HG03097 (cell line): ENCODE measurements at regions not wholly inside any gene's neighbourhood (a gene's known extent, or its start where the extent isn't known, plus 50 kb on each side); places are given as distances from the start of the nearest gene placed in this dataset.
A peak's percentile ranks its signal among the peaks of the same experiment; 100 is the strongest.
"Not testable (repeated sequence)": the region's sequence is repeated elsewhere in the genome, so short reads cannot be mapped to it uniquely, and the experiment has no call there.

Experiments used
- ATAC-seq: cut with Tn5 transposase; IDR thresholded peaks from one replicate; pipeline ENCODE4 v1.9.1; 2021; ENCODE audit not compliant: unreplicated experiment, low FRiP score

- ATAC-seq, result no peak
Measured at GRCh38 chr6:47180633-47181032, 129.1 kb downstream of the TNFRSF21 start.

GRCh38 chr6:47179286-47179685 is 130.4 kb downstream of the TNFRSF21 start:
- ATAC-seq, result no peak

- no peak for ATAC-seq
Measured at GRCh38 chr6:47175656-47176055, 133.5 kb upstream of the ADGRF1 start.

GRCh38 chr6:47174502-47175023 is 132.4 kb upstream of the ADGRF1 start:
- no peak for ATAC-seq

GRCh38 chr6:47174063-47174462 is 131.9 kb upstream of the ADGRF1 start:
- not testable (repeated sequence) for ATAC-seq

GRCh38 chr6:47173145-47173544 is 131.0 kb upstream of the ADGRF1 start:
- not testable (repeated sequence) for ATAC-seq

- ATAC-seq, result no peak
Measured at GRCh38 chr6:47170617-47170947, 128.4 kb upstream of the ADGRF1 start.

GRCh38 chr6:47169785-47170616 is 127.9 kb upstream of the ADGRF1 start:
- no peak for ATAC-seq

- no peak for ATAC-seq
Measured at GRCh38 chr6:47168180-47168579, 126.0 kb upstream of the ADGRF1 start.

- peak; percentile 82 for ATAC-seq
Measured at GRCh38 chr6:47165918-47166317, 123.8 kb upstream of the ADGRF1 start.

GRCh38 chr6:47164877-47165276 is 122.7 kb upstream of the ADGRF1 start:
- ATAC-seq, result no peak

- ATAC-seq, result no peak
Measured at GRCh38 chr6:47163536-47163935, 121.4 kb upstream of the ADGRF1 start.

- ATAC-seq, result no peak
Measured at GRCh38 chr6:47162793-47163192, 120.7 kb upstream of the ADGRF1 start.

GRCh38 chr6:47162231-47162630 is 120.1 kb upstream of the ADGRF1 start:
- ATAC-seq, result no peak

- ATAC-seq, result no peak
Measured at GRCh38 chr6:47161176-47161687, 119.1 kb upstream of the ADGRF1 start.

GRCh38 chr6:47160702-47161101 is 118.6 kb upstream of the ADGRF1 start:
- no peak for ATAC-seq

GRCh38 chr6:47159763-47160162 is 117.6 kb upstream of the ADGRF1 start:
- no peak for ATAC-seq

GRCh38 chr6:47157653-47158219 is 115.6 kb upstream of the ADGRF1 start:
- ATAC-seq, result no peak

GRCh38 chr6:47157063-47157462 is 114.9 kb upstream of the ADGRF1 start:
- no peak for ATAC-seq

- ATAC-seq, result no peak
Measured at GRCh38 chr6:47156196-47156595, 114.1 kb upstream of the ADGRF1 start.

- ATAC-seq, result no peak
Measured at GRCh38 chr6:47153404-47153755, 111.2 kb upstream of the ADGRF1 start.
